GM12892 (cell line): ENCODE measurements at regions not wholly inside any gene's neighbourhood (a gene's known extent, or its start where the extent isn't known, plus 50 kb on each side); places are given as distances from the start of the nearest gene placed in this dataset.

Source experiments
- POLR2A ChIP-seq: IDR thresholded peaks from 2 replicates; pipeline ENCODE4 v1.6.1; 2011; ENCODE audit warnings: low read depth, low read length, control low read depth
- POLR2AphosphoS5 ChIP-seq: IDR thresholded peaks from 2 replicates; pipeline ENCODE4 v1.6.1; 2011; ENCODE audit warnings: low read depth, low read length, control low read depth
- TAF1 ChIP-seq: IDR thresholded peaks from 2 replicates; pipeline ENCODE4 v1.6.1; 2011; ENCODE audit warnings: low read depth, mild to moderate bottlenecking, control low read depth, low read length, borderline replicate concordance

DNA sequence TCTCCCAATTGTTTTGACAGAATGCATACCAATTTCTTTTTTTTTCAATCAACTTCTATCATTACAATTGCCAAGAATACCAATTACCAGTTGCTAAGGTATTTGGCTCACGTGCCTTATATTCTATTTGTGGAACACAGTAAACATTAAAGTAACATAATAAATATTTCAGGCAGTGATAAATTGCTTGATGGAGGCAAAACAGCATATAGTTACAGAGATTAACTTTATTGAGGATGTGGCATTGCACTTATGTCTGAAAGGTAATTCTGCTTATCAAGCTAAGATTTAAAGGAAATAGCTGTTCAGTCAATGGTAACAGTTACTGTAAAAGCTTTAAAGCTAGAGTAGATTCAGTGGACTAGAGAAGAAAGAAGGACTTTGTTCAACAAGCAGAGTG is 1107.8 kb downstream of the FSCB start:
- TF ChIP-seq POLR2AphosphoS5 (no peak), POLR2A (no peak), TAF1 (no peak)
